HepG2 (cell line): ENCODE measurements at regions not wholly inside any gene's neighbourhood (a gene's known extent, or its start where the extent isn't known, plus 50 kb on each side); places are given as distances from the start of the nearest gene placed in this dataset.

ENCODE experiments used
- ATAC-seq: fragments of 200-7000 bp; cut with Tn5 transposase; 3 replicates; pipeline ENCODE4 v1.9.1; 2020; ENCODE audit warnings: mild to moderate bottlenecking, moderate library complexity
- BruUV-seq: library from RNA; stranded (reverse); fragments of 400-500 nt; replicated peaks from 2 replicates; lab custom pipeline; 2021; lab: Mats Ljungman, UMichigan
- CTCF ChIA-PET: fragments of 300-600 bp; formaldehyde crosslinking; extraction: SDS; loops from one replicate; lab custom pipeline; 2021; ENCODE audit warnings: low total read pairs, inconsistent platforms, low intra/inter-chr PET ratio; lab: Yijun Ruan, JAX
- POLR2A ChIA-PET: fragments of 350-600 bp; sonication (Branson Sonifier 250); formaldehyde crosslinking; loops from one replicate; lab custom pipeline; 2020; ENCODE audit warnings: antibody characterized with exemption, inconsistent platforms; lab: Yijun Ruan, JAX
- DNase-seq: peaks from one replicate; pipeline ENCODE4 v3.0.0-alpha.2; 2015; ENCODE audit warnings: low spot score
- FAIRE-seq: peaks from 3 replicates; lab custom pipeline; 2011; peaks lifted over from hg19 to GRCh38; lab: Jason Lieb, UNC
- H2AFZ ChIP-seq: one replicate; pipeline ENCODE4 v1.6.1; 2011; ENCODE audit warnings: low read length, inconsistent platforms
- H3K27ac ChIP-seq: fragments of 300-600 bp; 3 replicates; pipeline ENCODE4 v1.8.0; 2011; ENCODE audit warnings: mixed run types, mild to moderate bottlenecking, mixed read lengths, low read length, inconsistent platforms; ENCODE audit not compliant: insufficient read depth; ENCODE audit errors: extremely low read length
- H3K27me3 ChIP-seq, 2 experiments: fragments of 200-600 bp in 1 of 2; 2 replicates in 1 of 2; 3 replicates in 1 of 2; pipeline versions ENCODE4 v1.6.0 to v1.8.0; 2011; ENCODE audit warnings: low read length in 2 of 2, mild to moderate bottlenecking in 2 of 2, moderate library complexity in 2 of 2, inconsistent platforms in 1 of 2; ENCODE audit not compliant: insufficient read depth in 2 of 2, control insufficient read depth in 1 of 2
- H3K36me3 ChIP-seq, 2 experiments: fragments of 200-600 bp in 1 of 2; replicated peaks in 1 of 2; 2 replicates in 1 of 2; 3 replicates in 1 of 2; pipeline versions ENCODE4 v1.5.1 to v1.8.0; 2011; ENCODE audit warnings: low read length in 2 of 2, inconsistent platforms in 1 of 2; ENCODE audit not compliant: insufficient read depth in 2 of 2, control insufficient read depth in 1 of 2
- H3K4me1 ChIP-seq: 2 replicates; pipeline ENCODE4 v1.5.1; 2012; ENCODE audit warnings: low read length, inconsistent platforms; ENCODE audit not compliant: insufficient read depth
- H3K4me2 ChIP-seq: 2 replicates; pipeline ENCODE4 v1.6.0; 2011; ENCODE audit warnings: low read depth, low read length, inconsistent platforms
- H3K4me3 ChIP-seq, 3 experiments: fragments of 200-600 bp in 1 of 3; sonication (generic), shearing (Covaris generic) in 1 of 3; replicated peaks in 1 of 3; 2 replicates each; pipeline ENCODE4 v1.5.1; 2011 to 2016; ENCODE audit warnings: low read length in 3 of 3, inconsistent platforms in 2 of 3, low read depth in 2 of 3, mild to moderate bottlenecking in 2 of 3, control low read depth in 1 of 3, mixed read lengths in 1 of 3; ENCODE audit not compliant: insufficient read depth in 1 of 3
- H3K79me2 ChIP-seq: one replicate; pipeline ENCODE4 v1.6.1; 2011; ENCODE audit warnings: low read length, inconsistent platforms; ENCODE audit not compliant: insufficient read depth
- H3K9ac ChIP-seq: 2 replicates; pipeline ENCODE4 v1.6.0; 2011; ENCODE audit warnings: mild to moderate bottlenecking, low read depth, low read length, inconsistent platforms; ENCODE audit not compliant: insufficient read depth
- H3K9me3 ChIP-seq: 2 replicates; pipeline ENCODE4 v1.5.1; 2012; ENCODE audit warnings: mild to moderate bottlenecking, low read length
- H4K20me1 ChIP-seq: 2 replicates; pipeline ENCODE4 v1.6.0; 2011; ENCODE audit warnings: inconsistent platforms, mild to moderate bottlenecking, low read length, moderate library complexity; ENCODE audit not compliant: insufficient read depth
- DMAP1 ChIP-seq: IDR thresholded peaks from 2 replicates; pipeline ENCODE4 v1.6.1; 2016
- FOXC1 ChIP-seq: sonication (generic); formaldehyde crosslinking; IDR thresholded peaks from 2 replicates; pipeline ENCODE4 v1.8.0; 2022; ENCODE audit warnings: mild to moderate bottlenecking, missing genetic modification reagents, borderline replicate concordance
- HNF1A ChIP-seq, 2 experiments: sonication (generic) in 1 of 2; formaldehyde crosslinking in 1 of 2; IDR thresholded peaks; 2 replicates each; pipeline versions ENCODE4 v1.4.0 to v1.6.1; 2016 to 2020; ENCODE audit warnings: borderline replicate concordance in 1 of 2, low read depth in 1 of 2, mild to moderate bottlenecking in 1 of 2, missing genetic modification reagents in 1 of 2
- PCBP2 ChIP-seq: fragments of 200-400 bp; formaldehyde crosslinking; optimal IDR thresholded peaks from 2 replicates; pipeline ENCODE3; 2018; ENCODE audit warnings: low read length, low read depth; ENCODE audit not compliant: poor library complexity, severe bottlenecking
- PHB2 ChIP-seq: fragments of 450-650 bp; IDR thresholded peaks from 2 replicates; pipeline ENCODE4 v1.6.1; 2018; ENCODE audit not compliant: partially characterized antibody
- SMC3 ChIP-seq: IDR thresholded peaks from 2 replicates; pipeline ENCODE4 v1.6.1; 2011; ENCODE audit warnings: low read length, improper control_type of control experiment
- ZBTB8A ChIP-seq: sonication (generic); formaldehyde crosslinking; IDR thresholded peaks from 2 replicates; pipeline ENCODE4 v1.4.0; 2020; ENCODE audit warnings: mild to moderate bottlenecking, low read depth, missing genetic modification reagents, borderline replicate concordance
- ZNF343 ChIP-seq: sonication (generic); formaldehyde crosslinking; IDR thresholded peaks from 2 replicates; pipeline ENCODE4 v1.4.0; 2020; ENCODE audit warnings: mild to moderate bottlenecking, missing genetic modification reagents
- ZNF589 ChIP-seq: sonication (generic); formaldehyde crosslinking; conservative IDR thresholded peaks from 2 replicates; pipeline ENCODE4 v1.8.0; 2022; ENCODE audit warnings: mild to moderate bottlenecking, moderate library complexity, missing genetic modification reagents
- WGBS: methylation state at CpG from one replicate; pipeline ENCODE4 v1.1.6; 2017; ENCODE audit warnings: low lambda C conversion rate; 5-methylcytosine and 5-hydroxymethylcytosine counted together
- in situ Hi-C: cut with HindIII; loops from 2 replicates; pipeline ENCODE4 v1.10.0; 2017; ENCODE audit warnings: low pct_unique_long_range_greater_than_20kb; ENCODE audit not compliant: extremely low pct_ligation_motif_present
- intact Hi-C: fragments of 100-400 bp; cut with micrococcal nuclease; formaldehyde crosslinking; loops from one replicate; pipeline ENCODE4 v1.10.0; 2022; ENCODE audit not compliant: unreplicated experiment

DNA sequence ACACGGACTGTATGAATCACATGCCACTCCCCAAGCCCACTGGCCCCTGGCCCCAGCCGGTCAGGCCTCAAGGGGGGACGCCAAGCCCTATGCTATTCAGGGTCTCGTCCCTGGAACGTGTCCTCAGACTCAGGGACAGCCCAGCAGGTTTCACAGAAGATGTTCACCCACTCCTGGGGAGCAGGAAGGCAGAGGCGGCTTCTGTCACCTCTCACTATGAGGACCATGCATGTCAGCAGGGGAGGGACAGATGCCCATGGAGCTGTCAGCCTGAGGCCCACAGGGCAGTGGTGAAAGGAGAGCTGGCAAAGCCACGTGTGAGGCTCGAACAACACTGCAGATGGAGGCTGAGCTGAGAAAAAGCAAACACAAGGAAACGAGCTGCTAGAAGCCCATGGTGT is 192.0 kb downstream of the SHANK2 start:
- H3K36me3 ChIP-seq = peaks cover 7 to 42% of the 10 kb centered on the region in 2 experiments; a peak in 4 of 5 replicates
- in situ Hi-C loops = no loop called here
- CTCF ChIA-PET = no interaction called here
- intact Hi-C loops = no loop called here
- POLR2A ChIA-PET = no interaction called here
- no peak overlapping the region for H3K4me3 ChIP-seq
- no peaks in the 10 kb centered on the region for H3K9me3 ChIP-seq
- FAIRE-seq (no peak), ATAC-seq (no peak)
- H2AFZ ChIP-seq = no peak overlapping the region
- no peaks in the 10 kb centered on the region for H3K4me1 ChIP-seq
- H3K4me2 ChIP-seq = no peak overlapping the region
- H3K79me2 ChIP-seq = no peaks in the 10 kb centered on the region
- no TSS peak for BruUV-seq
- 99% methylated on average over 6 of the region's 9 CpGs for WGBS
- TF ChIP-seq ZNF589 (no peak), FOXC1 (no peak), PCBP2 (no peak), HNF1A (IDR thresholded peaks at IDR 0.05; ENCODE audit: low read depth) (no peak), HNF1A (CRISPR knock-in tag; IDR thresholded peaks at IDR 0.05; ENCODE audit: borderline replicate concordance) (no peak), PHB2 (no peak), ZNF343 (CRISPR knock-in tag) (no peak), DMAP1 (no peak), ZBTB8A (CRISPR knock-in tag) (no peak), SMC3 (no peak)
- TF ChIP-seq, all 625 proteins: peak for 0
- no peak overlapping the region for H3K27ac ChIP-seq
- H4K20me1 ChIP-seq = peaks cover 6% of the 10 kb centered on the region; the same call in 1 of the 2 replicates
- no peaks in the 10 kb centered on the region for H3K27me3 ChIP-seq
- H3K9ac ChIP-seq = no peak overlapping the region
- DNase-seq = no peak
